Glomerular endothelial cell (primary cell): ENCODE measurements at regions not wholly inside any gene's neighbourhood (a gene's known extent, or its start where the extent isn't known, plus 50 kb on each side); places are given as distances from the start of the nearest gene placed in this dataset.
"Not testable (repeated sequence)": the region's sequence is repeated elsewhere in the genome, so short reads cannot be mapped to it uniquely, and the experiment has no call there.

ENCODE experiments used
- DNase-seq: peaks from one replicate; pipeline ENCODE4 v3.0.0-alpha.2; 2011; ENCODE audit warnings: low read depth, low spot score; ENCODE audit errors: extremely low read depth

DNA sequence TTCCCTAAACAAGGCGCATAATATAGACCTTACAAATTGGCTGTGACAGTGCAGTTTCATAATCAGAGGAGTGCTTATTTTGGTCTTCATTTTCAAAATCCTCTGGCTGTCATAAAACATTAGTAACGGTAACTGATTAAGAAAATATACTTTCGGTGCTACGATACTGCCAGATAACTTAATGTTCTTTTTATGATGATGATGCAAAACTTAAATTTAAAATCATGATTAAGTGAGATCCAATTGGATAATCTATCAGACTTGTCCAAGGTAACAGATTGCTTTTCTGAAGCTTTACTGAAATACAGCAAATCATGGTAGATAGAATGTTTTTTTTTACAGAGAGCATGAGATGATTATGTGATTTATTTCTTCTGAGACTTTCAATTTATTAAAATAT, 364.2 kb upstream of the CNTN3 start:
- DNase-seq: no peak

DNA sequence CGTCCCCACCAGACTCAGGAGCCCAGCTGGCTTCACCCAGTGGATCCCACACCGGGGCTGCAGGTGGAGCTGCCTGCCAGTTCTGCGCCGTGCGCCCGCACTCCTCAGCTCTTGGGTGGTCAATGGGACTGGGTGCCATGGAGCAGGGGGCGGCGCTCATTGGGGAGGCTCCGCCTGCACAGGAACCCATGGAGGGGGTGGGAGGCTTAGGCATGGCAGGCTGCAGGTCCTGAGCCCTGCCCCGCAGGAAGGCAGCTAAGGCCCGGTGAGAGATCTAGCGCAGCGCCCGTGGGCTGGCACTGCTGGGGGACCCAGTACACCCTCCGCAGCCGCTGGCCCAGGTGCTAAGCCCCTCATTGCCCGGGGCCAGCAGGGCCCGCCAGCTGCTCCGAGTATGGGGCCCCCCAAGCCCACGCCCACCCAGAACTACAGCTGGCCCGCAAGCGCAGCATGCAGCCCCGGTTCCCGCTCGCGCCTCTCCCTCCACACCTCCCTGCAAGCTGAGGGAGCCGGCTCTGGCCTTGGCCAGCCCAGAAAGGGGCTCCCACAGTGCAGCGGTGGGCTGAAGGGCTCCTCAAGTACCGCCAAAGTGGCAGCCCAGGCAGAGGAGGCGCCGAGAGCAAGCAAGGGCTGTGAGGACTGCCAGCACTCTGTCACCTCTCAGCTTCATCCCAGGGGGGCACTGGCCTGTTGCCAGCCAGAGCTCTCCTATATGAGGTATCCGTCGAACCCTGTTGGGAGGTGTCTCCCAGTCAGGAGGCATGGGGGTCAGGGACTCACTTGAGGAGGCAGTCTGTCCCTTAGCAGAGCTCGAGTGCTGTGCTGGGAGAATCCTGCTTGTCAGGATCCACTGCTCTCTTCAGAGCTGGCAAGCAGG, 370.8 kb upstream of the CNTN3 start:
- DNase-seq: not testable (repeated sequence)

DNA sequence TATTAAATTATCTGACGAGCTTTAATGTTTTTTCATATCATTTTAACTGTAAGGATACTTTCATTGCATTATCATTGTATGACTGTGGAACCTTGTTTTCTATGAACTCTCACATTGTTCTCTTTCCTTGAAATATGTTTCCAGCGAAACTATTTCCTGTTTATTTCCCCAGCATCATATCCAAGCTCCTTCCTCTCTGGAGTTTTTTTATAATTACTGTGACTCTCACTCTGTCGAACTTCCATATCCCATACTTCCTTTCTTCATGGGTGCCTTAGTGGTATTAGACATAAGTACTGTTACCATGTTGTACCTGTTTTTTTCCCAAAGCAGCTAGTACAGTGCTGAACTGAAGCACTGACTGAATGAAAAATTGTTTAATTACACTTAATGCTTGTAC, 373.6 kb upstream of the CNTN3 start:
- DNase-seq: no peak

DNA sequence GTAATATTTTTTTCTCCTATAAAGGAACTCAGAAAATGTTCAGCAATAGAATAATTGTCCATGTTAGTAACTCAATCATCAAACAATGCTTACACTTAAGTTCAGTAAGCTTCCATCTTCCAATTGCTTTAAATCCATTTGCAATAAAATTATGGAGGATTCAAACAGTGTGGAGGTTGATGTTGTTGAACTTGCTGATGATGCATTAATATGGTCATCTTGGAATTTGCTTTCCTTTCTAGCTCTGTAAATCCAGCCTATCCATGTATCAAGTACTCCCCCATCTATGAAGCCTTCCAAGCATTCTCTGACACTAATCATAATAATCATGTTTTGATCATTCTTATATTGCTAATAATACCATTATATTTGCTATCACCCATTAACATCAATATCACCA, 378.4 kb upstream of the CNTN3 start:
- no peak for DNase-seq

DNA sequence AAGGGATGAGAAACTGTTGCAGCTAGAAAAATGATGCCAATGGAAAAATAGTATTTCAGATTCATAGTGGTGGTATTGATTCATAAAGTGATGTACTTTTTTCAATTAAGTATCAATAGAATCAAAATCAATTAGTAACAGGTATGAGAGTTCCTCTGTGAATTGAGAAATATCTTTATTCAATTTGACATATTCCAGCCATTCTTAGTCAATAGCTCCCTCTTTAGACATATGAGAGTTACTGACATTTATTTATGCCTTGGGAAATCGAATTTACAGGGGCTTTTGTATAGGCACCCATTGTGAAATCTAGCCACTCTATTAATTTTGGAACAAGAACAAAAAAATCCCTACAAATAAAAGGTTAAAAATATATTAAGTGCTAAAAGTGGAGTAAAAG, 386.9 kb upstream of the CNTN3 start:
- no peak for DNase-seq

DNA sequence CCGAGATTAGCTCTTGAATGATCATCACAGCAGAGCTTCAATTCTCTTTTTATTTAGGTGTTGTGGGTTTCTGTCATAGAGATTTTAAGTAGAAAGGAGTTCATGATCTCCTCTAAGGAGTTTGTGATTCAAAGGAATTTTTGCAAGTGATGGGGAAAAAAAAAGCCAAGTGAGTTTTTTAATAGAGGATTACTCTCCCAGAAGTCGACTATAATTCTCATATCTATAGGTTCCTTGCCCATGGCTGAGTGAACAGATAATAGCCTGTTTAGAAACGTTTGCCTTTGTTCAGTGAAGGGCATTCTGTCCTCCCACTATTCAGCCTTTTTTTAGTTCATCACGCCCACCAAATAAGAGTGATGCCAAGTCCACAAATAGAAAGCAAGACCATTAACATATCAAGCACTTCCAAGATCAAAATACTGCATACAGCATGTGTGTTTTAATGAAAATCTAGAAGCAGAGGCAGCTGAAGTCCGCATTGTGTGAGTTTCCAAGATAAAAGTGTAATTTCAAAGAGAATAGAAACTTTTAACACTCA, 398.4 kb upstream of the CNTN3 start:
- no peak for DNase-seq

DNA sequence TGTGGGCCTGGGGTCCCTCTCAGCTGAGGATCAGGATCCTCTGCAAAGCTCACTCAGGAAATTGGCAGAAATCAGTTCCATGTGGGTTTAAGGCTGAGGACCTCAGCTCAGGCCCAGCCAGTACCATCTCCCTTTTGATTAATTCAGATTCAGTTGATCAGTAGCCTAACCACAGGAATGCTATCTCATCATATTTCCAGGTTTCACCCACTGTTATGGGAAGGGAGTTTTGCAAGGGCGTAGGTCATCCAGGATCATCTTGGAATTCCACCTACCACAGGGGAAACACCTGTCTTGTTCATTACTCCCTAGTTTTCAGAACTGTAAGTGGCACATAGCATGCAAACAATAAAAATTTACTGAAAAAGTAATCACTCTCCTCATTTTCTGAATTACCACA, 399.5 kb upstream of the CNTN3 start:
- no peak for DNase-seq

DNA sequence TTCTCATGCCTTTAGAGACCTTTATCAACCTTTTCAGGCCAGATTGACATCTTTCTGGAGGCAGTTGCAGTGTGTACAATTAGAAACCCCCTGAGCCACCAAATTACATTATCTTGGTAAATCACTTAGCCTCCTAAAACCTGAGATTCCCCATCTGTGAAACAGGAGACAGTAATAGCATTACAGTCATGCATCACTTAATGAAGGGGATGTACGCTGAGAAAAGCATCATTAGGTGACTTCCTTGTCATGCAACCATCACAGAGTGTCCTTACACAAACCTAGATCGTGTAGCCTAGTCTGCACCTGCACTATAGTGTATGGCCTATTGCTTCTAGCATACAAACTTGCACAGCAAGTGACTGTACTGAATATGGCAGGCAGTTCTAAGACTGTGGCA, 400.8 kb upstream of the CNTN3 start:
- DNase-seq: no peak

DNA sequence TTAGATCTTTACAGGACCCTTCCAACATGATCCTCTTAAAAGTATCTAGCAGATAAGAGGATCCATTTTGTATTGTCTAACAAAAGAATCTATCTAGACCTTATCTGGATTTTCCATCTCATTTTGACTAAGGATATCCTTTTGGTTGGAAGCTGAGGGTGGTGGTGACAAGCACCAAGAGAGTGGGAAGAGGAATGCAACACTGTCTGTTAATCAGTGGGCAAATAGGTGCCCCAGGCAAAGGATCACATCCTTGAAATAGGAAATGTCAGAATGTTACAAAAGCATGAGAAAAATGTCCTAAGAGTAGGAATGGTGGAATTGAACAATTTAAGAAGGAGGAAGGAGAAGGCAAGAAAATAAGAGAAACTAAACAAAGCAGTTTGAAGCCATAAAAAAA, 420.7 kb upstream of the CNTN3 start:
- DNase-seq: no peak

DNA sequence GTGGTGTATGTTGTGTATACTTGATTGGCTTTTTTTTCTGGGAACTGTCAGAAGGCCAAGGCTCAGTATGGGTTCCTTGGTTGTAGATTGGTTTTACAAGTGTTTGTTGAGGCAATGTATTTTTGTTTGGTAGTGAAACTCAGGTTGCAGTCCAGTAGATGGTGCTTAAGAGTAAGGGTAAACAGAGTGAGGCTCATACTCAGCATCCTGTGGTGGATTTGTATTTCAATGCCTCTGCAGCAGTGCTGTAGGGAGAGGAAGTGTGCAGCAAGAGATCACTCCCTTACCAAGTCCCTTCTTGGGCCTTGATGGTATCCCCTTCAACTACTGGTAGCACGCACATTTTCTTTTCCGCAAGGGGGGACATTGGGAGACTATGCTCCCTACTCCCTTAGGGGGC, 428.5 kb upstream of the CNTN3 start:
- no peak for DNase-seq

DNA sequence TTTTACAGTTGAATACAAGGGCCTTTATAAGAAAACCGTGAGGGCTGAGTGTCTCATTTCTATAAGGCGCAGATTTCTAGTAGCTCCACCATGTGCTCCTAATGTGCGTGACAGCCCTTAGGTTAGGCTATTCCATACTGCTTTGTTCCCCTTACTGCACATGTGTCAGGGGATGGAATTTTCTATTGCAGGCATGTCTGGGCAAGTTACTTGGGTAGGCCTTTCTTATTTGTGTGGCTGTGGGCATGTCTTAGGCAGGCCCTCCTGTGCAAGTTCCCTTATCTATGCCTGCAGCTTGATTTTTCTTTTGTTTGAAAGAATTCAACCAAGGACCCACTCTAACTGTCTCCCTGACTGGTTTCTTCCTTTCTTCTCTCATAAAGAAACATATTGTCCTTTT, 434.2 kb upstream of the CNTN3 start:
- DNase-seq: no peak

DNA sequence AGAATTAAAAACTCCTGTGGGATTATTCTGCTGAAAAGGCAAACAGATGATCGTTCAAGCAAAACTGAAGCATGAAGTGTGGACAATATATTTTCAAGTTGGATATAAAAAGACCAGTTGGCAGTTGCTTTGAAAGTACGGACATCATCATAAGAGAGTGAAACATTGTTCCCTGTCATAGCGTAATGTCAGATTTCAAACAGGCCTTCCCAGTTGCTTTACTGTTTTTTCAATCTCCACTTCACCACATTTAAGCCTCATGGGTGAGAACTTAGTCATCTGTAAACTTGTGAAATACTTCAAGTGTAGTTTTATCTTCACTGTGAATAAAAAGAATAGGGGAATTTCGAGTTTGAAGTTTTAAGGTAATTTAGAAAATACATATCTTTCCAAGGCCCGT, 435.1 kb upstream of the CNTN3 start:
- DNase-seq: no peak

DNA sequence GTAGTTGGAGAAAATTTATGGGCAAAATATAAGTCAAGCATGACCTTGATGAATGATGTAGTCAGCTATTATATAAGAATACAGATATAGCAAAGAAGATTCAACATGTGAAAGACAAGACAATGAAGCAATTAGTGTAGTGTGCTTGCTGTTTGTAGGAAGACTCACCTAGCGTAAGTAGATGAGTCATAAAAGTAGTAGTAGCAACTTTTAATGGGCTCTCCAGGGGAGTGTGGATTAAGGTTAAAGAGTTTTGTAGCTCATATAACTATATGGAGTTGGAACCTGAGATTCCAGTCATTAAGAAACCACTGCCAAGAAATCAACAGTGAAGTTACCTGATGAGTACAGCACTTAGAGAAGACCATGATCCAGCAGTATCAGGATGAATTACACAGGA, 444.7 kb upstream of the CNTN3 start:
- DNase-seq: no peak

DNA sequence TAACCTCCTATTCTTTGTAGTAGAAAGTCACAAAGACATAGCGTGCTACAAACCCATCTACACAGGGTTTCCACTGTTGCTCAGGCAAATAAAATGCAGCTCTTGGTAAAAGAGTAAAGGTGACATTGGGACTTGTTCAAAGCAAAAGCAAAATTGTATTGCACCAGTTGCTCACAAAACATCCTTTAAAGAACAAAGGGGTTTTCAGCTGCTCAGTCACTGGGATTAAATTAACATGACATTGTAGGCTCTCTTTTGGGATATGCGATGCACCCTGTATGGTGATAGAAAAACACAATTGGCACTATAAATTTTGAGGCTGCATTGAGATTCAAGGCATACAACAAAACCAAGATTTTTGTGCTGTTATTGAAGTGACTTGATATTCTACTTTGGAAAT, 447.3 kb upstream of the CNTN3 start:
- DNase-seq: no peak

DNA sequence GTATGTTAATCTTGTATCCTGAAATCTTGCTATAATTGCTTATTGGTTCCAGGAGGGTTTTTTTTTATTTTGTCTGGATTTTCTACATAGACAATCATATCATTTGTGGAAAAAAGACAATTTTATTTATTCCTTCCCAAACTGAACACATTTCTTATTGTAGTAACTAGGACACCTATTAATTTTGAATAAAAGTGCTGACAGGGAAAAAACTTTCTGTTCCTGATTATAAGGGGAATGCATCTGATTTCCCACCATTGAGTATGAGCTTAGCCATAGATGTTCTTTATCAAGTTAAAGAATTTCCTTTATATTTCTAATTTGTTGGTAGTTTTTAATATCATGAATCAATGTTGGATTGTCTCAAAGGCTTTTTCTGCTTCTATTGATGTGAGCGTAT, 460.7 kb upstream of the CNTN3 start:
- DNase-seq: no peak

DNA sequence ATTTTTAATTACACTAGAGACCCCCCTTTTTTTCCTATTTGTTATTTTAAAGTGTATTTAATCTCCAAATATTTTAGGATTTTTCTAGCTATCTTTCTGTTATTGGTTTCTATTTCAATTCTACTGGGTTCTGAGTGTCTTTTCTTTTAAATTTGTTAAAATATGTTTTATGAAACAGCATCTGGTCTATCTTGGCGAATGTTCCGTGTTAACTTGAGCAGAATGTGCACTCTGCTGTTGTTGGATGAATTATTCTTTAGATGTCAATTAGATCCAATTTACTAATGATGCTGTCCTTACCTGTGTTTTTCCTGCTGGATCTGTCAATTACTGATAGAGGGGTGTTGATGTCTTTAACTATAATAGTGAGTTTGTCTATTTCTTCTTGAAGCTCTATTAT, 462.0 kb upstream of the CNTN3 start:
- no peak for DNase-seq

DNA sequence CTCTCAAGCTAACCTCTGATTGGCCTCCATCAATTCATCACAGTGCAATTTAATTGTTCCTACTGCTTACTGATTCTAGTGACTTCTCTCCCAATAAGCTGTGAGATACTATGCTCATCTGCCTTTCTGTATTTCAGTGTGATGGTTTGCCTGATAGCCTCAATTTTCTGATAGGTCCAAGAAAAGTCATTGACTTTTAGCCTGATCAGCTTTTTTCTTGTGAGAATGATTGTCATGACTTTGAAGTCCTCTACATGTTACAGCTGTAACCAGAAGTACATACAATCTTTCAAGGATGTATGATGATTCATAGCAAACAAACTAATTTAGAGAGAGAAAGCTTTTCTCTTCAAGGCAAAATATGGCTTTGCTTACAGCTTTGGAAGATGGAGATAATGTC, 463.8 kb upstream of the CNTN3 start:
- DNase-seq: no peak

DNA sequence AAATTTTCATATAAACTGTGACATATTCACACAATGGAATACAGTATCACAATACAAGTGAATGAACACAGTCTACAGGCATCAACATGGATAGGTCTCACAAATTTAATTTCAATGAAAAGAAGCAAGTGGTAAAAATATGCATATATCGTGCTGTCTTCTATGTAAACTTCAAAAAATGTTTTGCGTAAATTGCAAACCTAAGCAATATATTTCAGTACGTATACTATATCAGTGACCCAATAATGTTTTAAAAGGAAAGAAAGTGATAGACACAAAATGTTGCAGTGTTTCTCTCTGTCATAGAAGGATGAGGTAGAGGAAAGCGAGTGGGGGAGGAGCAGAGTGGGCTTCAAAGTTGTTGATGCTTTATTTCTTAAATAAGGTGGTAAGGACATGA, 468.4 kb upstream of the CNTN3 start:
- DNase-seq: no peak

DNA sequence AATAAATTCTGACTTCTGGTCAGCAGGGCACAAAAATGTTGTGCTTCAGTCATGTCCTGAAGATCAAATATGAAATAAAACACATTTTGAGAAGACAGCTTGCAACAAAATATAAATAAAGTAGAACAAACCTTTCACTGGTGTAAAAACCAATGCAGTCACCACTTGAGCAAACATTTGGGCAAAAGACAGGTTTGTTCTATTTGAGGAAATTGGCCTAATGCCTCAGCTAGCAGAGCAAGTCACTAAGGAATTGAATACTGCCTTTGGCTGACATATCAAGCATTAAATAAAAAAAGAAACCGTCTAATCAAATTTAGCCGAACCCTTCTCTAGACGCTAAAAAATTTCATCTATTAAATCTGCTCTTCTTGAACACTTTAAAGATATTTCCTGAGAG, 475.4 kb upstream of the CNTN3 start:
- no peak for DNase-seq

DNA sequence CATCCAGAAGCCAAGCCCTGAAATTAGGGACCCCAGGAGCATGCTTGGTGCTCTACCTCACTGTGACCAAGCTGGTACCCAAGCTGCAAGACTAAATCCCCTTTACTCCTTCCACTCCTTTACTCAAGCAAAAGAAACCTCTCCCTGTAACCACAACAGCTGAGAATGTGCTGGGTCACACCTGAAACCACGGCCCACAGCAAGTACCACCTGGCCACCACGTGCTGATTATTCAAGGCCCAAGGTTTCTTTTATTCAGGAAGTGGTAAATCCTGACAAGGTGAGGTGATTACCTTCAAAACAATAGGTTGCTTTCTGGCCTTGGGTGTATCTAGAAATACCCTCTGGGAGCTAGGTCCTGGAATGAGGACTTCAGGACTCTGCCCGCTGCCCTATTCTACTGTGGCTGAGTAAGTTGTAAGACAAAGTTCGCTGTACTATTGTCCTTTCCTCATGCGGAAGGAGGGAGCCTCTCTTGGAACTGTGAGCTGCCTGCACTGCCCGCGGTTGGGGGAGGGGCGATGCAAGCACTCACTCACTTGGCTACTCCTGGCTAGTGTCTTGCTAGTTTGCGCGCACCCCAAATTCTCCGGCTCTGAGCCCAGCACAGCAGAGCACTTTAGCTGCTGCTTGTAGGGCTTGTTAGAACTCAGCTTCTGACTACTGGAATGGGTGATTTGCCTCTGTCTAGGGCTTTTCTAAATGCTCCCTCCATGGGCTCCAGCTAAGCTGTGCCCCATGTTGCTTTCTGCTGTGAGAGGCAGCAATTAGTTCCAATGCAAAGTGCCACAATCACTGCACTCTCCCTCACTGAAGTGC, 487.1 kb upstream of the CNTN3 start:
- DNase-seq: no peak

DNA sequence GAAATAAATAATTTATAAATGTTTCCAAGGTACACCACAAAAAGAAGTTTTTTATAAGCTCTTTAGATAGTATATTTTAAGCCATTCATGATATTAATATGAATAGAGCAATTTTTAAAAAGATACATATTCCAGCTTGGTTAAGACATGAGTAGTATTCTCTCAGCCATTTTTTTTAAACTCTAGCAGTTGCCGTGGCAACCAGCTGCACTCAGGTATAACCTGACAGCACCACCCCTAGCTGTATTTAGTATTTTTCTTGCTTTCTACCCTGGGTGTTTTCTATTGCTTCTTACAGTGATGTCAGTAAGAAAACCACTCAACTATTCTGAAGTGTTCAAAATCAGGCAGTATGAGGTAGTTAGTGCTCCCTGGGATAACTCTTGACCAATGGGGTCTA, 496.3 kb upstream of the CNTN3 start:
- no peak for DNase-seq

DNA sequence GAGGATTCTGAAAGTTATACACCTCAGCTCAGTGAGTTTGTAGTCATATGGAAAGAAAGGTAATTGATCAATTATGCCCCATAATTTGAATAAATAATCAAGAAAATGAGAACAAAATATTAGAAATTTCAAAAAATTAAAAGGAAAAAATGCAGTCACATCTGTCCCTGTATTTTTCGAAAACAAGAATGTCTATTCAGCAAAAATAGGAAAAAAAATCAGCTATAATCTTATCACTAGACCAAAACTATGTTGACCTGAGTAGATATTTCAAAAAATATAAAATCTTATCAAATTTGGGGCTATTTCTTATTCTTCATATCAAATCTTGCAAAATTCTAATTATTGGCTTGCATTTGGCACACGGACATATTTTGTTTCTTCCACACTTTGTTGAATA, 501.2 kb upstream of the CNTN3 start:
- no peak for DNase-seq
